Stimulated activated CD4-positive, alpha-beta T cell treated with anti-CD3 and anti-CD28 coated beads, Interleukin-4, amount 100 ng/mL, for 48 hours (primary cell): ENCODE measurements at regions not wholly inside any gene's neighbourhood (a gene's known extent, or its start where the extent isn't known, plus 50 kb on each side); places are given as distances from the start of the nearest gene placed in this dataset.

Source experiments
- DNase-seq, 2 donors: peaks; one replicate each; pipeline ENCODE4 v3.0.0-alpha.2; 2020; ENCODE audit warnings: low read depth in 2 of 2

- DNase-seq: no peak
Observed at GRCh38 chr7:17130281-17131059, 168.0 kb upstream of the AHR start.

- DNase-seq: no peak
Observed at GRCh38 chr7:17131060-17131345, 167.4 kb upstream of the AHR start.

GRCh38 chr7:17131983-17132655 is 166.3 kb upstream of the AHR start:
- DNase-seq: no peak

GRCh38 chr7:17132726-17133125 is 165.7 kb upstream of the AHR start:
- no peak for DNase-seq

GRCh38 chr7:17133977-17134376 is 164.5 kb upstream of the AHR start:
- DNase-seq: no peak

GRCh38 chr7:17134786-17135185 is 163.7 kb upstream of the AHR start:
- DNase-seq: peak in 1 of 2 donors; percentile 7

GRCh38 chr7:17136126-17136525 is 162.3 kb upstream of the AHR start:
- no peak for DNase-seq

GRCh38 chr7:17139081-17139480 is 159.4 kb upstream of the AHR start:
- DNase-seq: no peak

- no peak for DNase-seq
Observed at GRCh38 chr7:17140406-17140805, 158.0 kb upstream of the AHR start.

GRCh38 chr7:17142831-17143541 is 155.5 kb upstream of the AHR start:
- no peak for DNase-seq

GRCh38 chr7:17144322-17144721 is 154.1 kb upstream of the AHR start:
- peak; percentile 15 to 53 for DNase-seq

GRCh38 chr7:17146621-17147020 is 151.8 kb upstream of the AHR start:
- no peak for DNase-seq

GRCh38 chr7:17147409-17147808 is 151.0 kb upstream of the AHR start:
- DNase-seq: no peak

- DNase-seq: no peak
Observed at GRCh38 chr7:17150018-17150417, 148.4 kb upstream of the AHR start.

- DNase-seq: no peak
Observed at GRCh38 chr7:17152721-17153120, 145.7 kb upstream of the AHR start.

- no peak for DNase-seq
Observed at GRCh38 chr7:17153536-17153935, 144.9 kb upstream of the AHR start.

GRCh38 chr7:17155529-17155928 is 142.9 kb upstream of the AHR start:
- DNase-seq: no peak

- no peak for DNase-seq
Observed at GRCh38 chr7:17158261-17158660, 140.2 kb upstream of the AHR start.

- DNase-seq: no peak
Observed at GRCh38 chr7:17159500-17160037, 138.9 kb upstream of the AHR start.

GRCh38 chr7:17166824-17167379 is 131.6 kb upstream of the AHR start:
- no peak for DNase-seq

- no peak for DNase-seq
Observed at GRCh38 chr7:17168416-17168815, 130.0 kb upstream of the AHR start.

- DNase-seq: no peak
Observed at GRCh38 chr7:17171427-17171826, 127.0 kb upstream of the AHR start.
